Karpas-422 (cell line): ENCODE measurements at regions not wholly inside any gene's neighbourhood (a gene's known extent, or its start where the extent isn't known, plus 50 kb on each side); places are given as distances from the start of the nearest gene placed in this dataset. TPM values are rescaled to one million over a fixed set of nuclear protein-coding genes. Genes with fewer than 3 reads are reported as not detected.
"Not testable (repeated sequence)": the region's sequence is repeated elsewhere in the genome, so short reads cannot be mapped to it uniquely, and the experiment has no call there.

Experiments used
- DNase-seq: peaks from one replicate; pipeline ENCODE4 v3.0.0-alpha.2; 2015
- H2AFZ ChIP-seq: fragments of 200-600 bp; sonication (generic); 2 replicates; pipeline ENCODE4 v1.6.1; 2014; ENCODE audit warnings: antibody characterized with exemption, low read length, mixed read lengths
- H3K27ac ChIP-seq: fragments of 200-600 bp; sonication (generic); 2 replicates; pipeline ENCODE4 v1.5.1; 2014; ENCODE audit warnings: mild to moderate bottlenecking, low read length, moderate library complexity
- H3K27me3 ChIP-seq: fragments of 200-600 bp; sonication (generic); 2 replicates; pipeline ENCODE4 v1.6.1; 2014; ENCODE audit warnings: low read length, mixed read lengths
- H3K36me3 ChIP-seq: fragments of 200-600 bp; sonication (generic); 2 replicates; pipeline ENCODE4 v1.6.1; 2014; ENCODE audit warnings: low read length, mixed read lengths; ENCODE audit not compliant: insufficient read depth
- H3K4me1 ChIP-seq: fragments of 200-600 bp; sonication (generic); 2 replicates; pipeline ENCODE4 v1.6.1; 2014; ENCODE audit warnings: mild to moderate bottlenecking, low read length, mixed read lengths
- H3K4me2 ChIP-seq: fragments of 200-600 bp; sonication (generic); 2 replicates; pipeline ENCODE4 v1.6.1; 2014; ENCODE audit warnings: low read length, low read depth, mild to moderate bottlenecking; ENCODE audit not compliant: poor library complexity, severe bottlenecking
- H3K4me3 ChIP-seq: fragments of 200-600 bp; sonication (generic); 2 replicates; pipeline ENCODE4 v1.5.1; 2014; ENCODE audit warnings: mild to moderate bottlenecking, antibody characterized with exemption, low read length, mixed read lengths
- H3K79me2 ChIP-seq: fragments of 200-600 bp; sonication (generic); 2 replicates; pipeline ENCODE4 v1.6.1; 2014; ENCODE audit warnings: mild to moderate bottlenecking, low read length, mixed read lengths
- H3K9ac ChIP-seq: fragments of 200-600 bp; sonication (generic); 2 replicates; pipeline ENCODE4 v1.6.0; 2014; ENCODE audit warnings: low read length
- H3K9me2 ChIP-seq: fragments of 200-600 bp; sonication (generic), shearing (Covaris generic); replicated peaks from 2 replicates; pipeline ENCODE4 v1.6.0; 2014; ENCODE audit warnings: mild to moderate bottlenecking, low read length, moderate library complexity; ENCODE audit not compliant: insufficient read depth
- H3K9me3 ChIP-seq: fragments of 300-700, 200-600 bp; sonication (generic); 2 replicates; pipeline ENCODE4 v1.6.1; 2014; ENCODE audit warnings: low read length, mixed read lengths
- H4K20me1 ChIP-seq: fragments of 200-600 bp; sonication (generic); 2 replicates; pipeline ENCODE4 v1.6.1; 2014; ENCODE audit warnings: mild to moderate bottlenecking, antibody characterized with exemption, low read length, low read depth; ENCODE audit not compliant: insufficient read depth
- small RNA-seq: library from RNA; depleted of rRNA; stranded (forward); fragments of <200 nt; gene quantifications from one replicate; pipeline ENCODE3, GENCODE V24; 2014

GRCh38 chr5:86546044-86546443 lies 71.7 kb upstream of the COX7C start:
- no peaks in the 10 kb centered on the region for H3K79me2 ChIP-seq
- H3K4me1 ChIP-seq: no peaks in the 10 kb centered on the region
- no peak overlapping the region for H3K9ac ChIP-seq
- H3K9me2 ChIP-seq: no peaks in the 10 kb centered on the region
- H3K36me3 ChIP-seq: no peaks in the 10 kb centered on the region
- H3K9me3 ChIP-seq: no peaks in the 10 kb centered on the region
- H3K4me3 ChIP-seq: no peak overlapping the region
- DNase-seq: no peak
- no peaks in the 10 kb centered on the region for H3K27me3 ChIP-seq
- no peaks in the 10 kb centered on the region for H4K20me1 ChIP-seq
- no peak overlapping the region for H3K4me2 ChIP-seq
- no peak overlapping the region for H3K27ac ChIP-seq
- no peak overlapping the region for H2AFZ ChIP-seq

DNA sequence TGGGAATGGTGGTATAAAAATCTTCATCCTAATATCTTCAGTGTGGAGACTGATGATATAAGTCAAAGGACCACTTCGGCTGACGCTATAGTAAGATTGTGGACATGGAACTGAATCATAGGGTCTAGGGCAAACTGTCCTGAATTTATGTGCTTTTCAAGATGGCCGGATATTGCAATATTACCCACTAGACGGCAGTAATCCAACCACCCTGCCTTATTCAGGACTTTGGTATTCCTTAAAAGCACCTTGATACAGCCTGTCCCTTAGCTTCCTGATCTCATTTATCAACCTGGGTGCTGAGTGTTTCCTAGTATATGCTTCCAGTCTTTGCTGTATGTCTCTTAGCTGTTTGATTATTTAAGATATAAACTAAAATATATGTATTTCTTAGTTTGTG lies 71.2 kb upstream of the COX7C start:
- Histone ChIP-seq H3K79me2 (no peaks in the 10 kb centered on the region), H3K4me3 (no peak overlapping the region), H3K27me3 (no peaks in the 10 kb centered on the region), H3K9me3 (no peaks in the 10 kb centered on the region), H3K4me1 (no peaks in the 10 kb centered on the region), H3K9me2 (no peaks in the 10 kb centered on the region), H4K20me1 (no peaks in the 10 kb centered on the region), H3K36me3 (no peaks in the 10 kb centered on the region), H3K4me2 (no peak overlapping the region), H2AFZ (no peak overlapping the region), H3K27ac (no peak overlapping the region), H3K9ac (no peak overlapping the region)
- DNase-seq: no peak

DNA sequence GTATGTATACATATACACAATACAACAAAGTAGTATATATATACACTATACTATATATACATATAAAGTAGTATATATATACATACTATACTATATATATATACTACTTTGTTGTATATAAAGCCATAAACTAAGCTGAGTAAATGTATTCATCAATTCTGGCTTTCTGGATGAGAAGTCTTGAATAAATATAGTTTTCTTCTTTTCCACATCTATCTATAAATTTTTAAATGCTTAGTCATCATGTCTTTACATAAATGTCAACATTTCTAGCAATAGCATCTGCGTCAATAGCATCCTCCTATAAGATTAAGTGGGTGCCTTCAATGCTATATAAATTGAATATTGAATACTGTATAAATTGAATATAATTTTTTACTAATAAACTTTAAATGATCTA lies 63.1 kb upstream of the COX7C start:
- DNase-seq: no peak
- Histone ChIP-seq H3K79me2 (no peaks in the 10 kb centered on the region), H3K4me2 (no peak overlapping the region), H3K9ac (no peak overlapping the region), H3K9me3 (peaks cover 3% of the 10 kb centered on the region; the same call in 1 of the 2 replicates), H3K4me3 (no peak overlapping the region), H3K9me2 (no peaks in the 10 kb centered on the region), H4K20me1 (no peaks in the 10 kb centered on the region), H3K27me3 (no peaks in the 10 kb centered on the region), H3K36me3 (no peaks in the 10 kb centered on the region), H2AFZ (no peak overlapping the region), H3K27ac (no peak overlapping the region), H3K4me1 (no peaks in the 10 kb centered on the region)

- Histone ChIP-seq H2AFZ (no peak overlapping the region), H4K20me1 (no peaks in the 10 kb centered on the region), H3K27me3 (no peaks in the 10 kb centered on the region), H3K27ac (no peak overlapping the region), H3K9ac (no peak overlapping the region), H3K9me3 (peaks cover 3% of the 10 kb centered on the region; the same call in 1 of the 2 replicates), H3K9me2 (no peaks in the 10 kb centered on the region), H3K4me1 (no peaks in the 10 kb centered on the region), H3K36me3 (no peaks in the 10 kb centered on the region), H3K4me2 (no peak overlapping the region), H3K79me2 (no peaks in the 10 kb centered on the region), H3K4me3 (no peak overlapping the region)
- no peak for DNase-seq
Measured at GRCh38 chr5:86557920-86558319, 59.8 kb upstream of the COX7C start.

DNA sequence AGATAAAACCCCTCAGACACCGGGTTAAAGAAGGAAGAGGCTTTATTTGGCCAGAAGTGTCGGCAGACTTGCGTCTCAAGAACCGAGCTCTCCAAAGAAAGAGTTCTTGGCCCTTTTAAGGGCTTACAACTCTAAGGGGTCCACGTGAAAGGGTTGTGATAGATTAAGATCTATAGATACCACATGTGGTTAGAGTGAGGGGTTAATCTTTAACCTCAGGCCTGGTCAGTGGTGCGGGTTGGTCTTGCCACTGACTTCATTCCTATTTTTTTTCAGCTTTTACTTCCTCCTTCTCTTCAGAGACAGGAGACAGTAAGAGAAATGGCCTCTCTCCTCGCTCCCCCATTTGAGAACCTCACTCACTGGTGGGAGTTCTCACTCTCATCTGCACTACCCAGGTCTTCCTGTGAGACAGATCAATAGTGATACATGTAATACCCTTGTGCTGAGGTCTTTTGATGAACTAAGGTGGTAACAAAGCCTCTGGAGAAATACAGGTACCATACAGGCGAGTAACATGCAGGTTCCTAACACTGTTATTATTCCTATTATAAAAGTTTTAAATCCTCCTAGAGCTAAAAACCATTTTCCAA lies 52.4 kb upstream of the COX7C start:
- Histone ChIP-seq H3K9ac (no peak overlapping the region), H3K4me1 (no peaks in the 10 kb centered on the region), H2AFZ (no peak overlapping the region), H4K20me1 (no peaks in the 10 kb centered on the region), H3K79me2 (no peaks in the 10 kb centered on the region), H3K9me3 (no peaks in the 10 kb centered on the region), H3K36me3 (no peaks in the 10 kb centered on the region), H3K4me3 (no peak overlapping the region), H3K27ac (no peak overlapping the region), H3K4me2 (no peak overlapping the region), H3K27me3 (no peaks in the 10 kb centered on the region), H3K9me2 (no peaks in the 10 kb centered on the region)
- no peak for DNase-seq

DNA sequence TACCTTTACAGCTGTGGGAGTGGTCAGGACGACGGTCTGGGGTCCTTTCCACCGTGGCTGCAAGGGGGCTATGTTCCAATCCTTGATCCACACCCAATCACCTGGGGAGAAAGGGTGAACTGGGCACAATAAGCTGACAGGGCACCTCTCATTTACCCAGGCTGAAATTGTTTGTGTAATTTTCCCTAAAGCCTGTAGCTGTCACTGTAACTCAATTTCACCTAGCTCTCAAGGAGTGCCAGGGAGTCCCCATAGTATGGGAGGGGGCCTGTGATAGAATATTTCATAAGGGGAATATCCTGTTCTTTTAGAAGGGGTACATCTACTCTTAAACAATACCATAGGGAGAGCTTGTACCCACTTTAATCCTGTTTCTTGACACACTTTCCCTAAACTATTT lies 51.7 kb upstream of the COX7C start:
- not testable (repeated sequence) for H3K4me3 ChIP-seq, DNase-seq

More for the DNA sequence above, 51.7 kb upstream of the COX7C start:
- H3K4me1 ChIP-seq, H3K4me2 ChIP-seq, H3K36me3 ChIP-seq, H2AFZ ChIP-seq, H4K20me1 ChIP-seq, H3K79me2 ChIP-seq, H3K9me3 ChIP-seq, H3K9ac ChIP-seq, H3K27me3 ChIP-seq, H3K9me2 ChIP-seq, H3K27ac ChIP-seq: not testable (repeated sequence)

Small RNAs in the stretch of these regions (small RNA-seq; reads per million reads assigned to genes)
- gene RBBP4P6: not detected
